AG04450 (cell line): ENCODE measurements at regions not wholly inside any gene's neighbourhood (a gene's known extent, or its start where the extent isn't known, plus 50 kb on each side); places are given as distances from the start of the nearest gene placed in this dataset.

Source experiments
- CTCF ChIA-PET: fragments of 300-600, 350-600 bp; formaldehyde crosslinking; extraction: SDS; loops from one replicate; lab custom pipeline; 2022; ENCODE audit warnings: antibody characterized with exemption, inconsistent platforms; lab: Charles Lee
- POLR2A ChIA-PET: fragments of 350-600 bp; formaldehyde crosslinking; extraction: SDS; loops from one replicate; lab custom pipeline; 2021; ENCODE audit warnings: antibody characterized with exemption, inconsistent platforms; lab: Yijun Ruan, JAX
- DNase-seq: peaks from one replicate; pipeline ENCODE4 v3.0.0-alpha.2; 2011; ENCODE audit warnings: low read depth, low spot score
- H3K27ac ChIP-seq: one replicate; pipeline ENCODE4 v1.5.1; 2012; ENCODE audit warnings: low read depth, low read length, control low read depth
- H3K27me3 ChIP-seq: one replicate; pipeline ENCODE4 v1.6.0; 2012; ENCODE audit warnings: low read length; ENCODE audit not compliant: control insufficient read depth, insufficient read depth
- H3K4me3 ChIP-seq: 2 replicates; pipeline ENCODE4 v1.5.1; 2011; ENCODE audit warnings: mild to moderate bottlenecking, low read depth, low read length, control low read depth
- H3K9me3 ChIP-seq: 2 replicates; pipeline ENCODE4 v1.5.1; 2012; ENCODE audit warnings: low read length; ENCODE audit not compliant: control insufficient read depth, insufficient read depth
- TF ChIP-seq, protein P1 (sequence below): IDR thresholded peaks from 2 replicates; pipeline ENCODE4 v1.5.1; 2011; ENCODE audit warnings: low read depth, low read length, control low read depth, inconsistent platforms

DNA sequence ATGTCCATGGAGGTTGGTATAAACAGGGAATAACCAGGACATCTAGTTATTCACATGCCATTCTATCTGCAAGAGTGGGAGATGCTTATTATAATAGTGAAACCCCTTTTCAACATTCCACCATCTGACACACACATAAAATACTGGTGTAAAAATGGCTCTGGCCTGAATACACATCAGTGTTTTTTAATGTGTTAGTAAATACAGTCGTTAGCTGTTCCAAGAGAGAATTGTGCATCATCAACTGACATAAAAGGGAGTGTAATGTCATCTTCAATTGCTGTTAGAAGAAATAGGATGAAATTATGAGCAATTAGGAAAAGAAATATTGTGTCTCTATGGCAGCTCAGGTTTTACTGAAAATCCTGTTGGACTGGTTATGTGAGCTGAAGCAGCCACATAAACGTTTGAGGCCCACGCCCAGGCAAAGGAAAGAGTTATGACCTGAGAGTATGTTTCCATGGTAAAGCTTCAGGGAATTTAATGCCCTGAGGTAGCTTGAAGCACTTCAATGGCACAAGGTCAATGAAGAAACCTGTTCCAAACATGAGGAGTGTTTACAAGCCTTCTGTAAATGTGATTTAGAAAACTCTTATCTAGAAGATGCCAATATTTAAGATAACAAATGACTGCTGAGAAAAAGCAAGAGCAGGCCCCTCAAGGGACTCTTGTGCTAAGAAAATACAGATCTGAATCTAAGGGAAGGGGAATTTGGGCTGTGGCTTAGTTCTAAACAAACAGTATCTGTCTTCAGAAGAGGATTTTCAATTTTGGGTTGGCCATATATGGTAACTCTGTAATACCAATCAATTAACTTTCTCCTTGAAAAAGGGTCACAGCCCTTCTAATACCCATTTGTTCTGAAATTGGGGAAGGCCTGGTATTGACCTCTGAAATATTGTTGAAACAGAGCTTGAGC is 384.3 kb downstream of the SEC16B start:
- CTCF ChIA-PET: no interaction called here
- Histone ChIP-seq H3K4me3 (no peak overlapping the region), H3K27me3 (no peaks in the 10 kb centered on the region), H3K9me3 (no peaks in the 10 kb centered on the region), H3K27ac (no peak overlapping the region)
- DNase-seq: no peak
- TF ChIP-seq, protein P1, sequence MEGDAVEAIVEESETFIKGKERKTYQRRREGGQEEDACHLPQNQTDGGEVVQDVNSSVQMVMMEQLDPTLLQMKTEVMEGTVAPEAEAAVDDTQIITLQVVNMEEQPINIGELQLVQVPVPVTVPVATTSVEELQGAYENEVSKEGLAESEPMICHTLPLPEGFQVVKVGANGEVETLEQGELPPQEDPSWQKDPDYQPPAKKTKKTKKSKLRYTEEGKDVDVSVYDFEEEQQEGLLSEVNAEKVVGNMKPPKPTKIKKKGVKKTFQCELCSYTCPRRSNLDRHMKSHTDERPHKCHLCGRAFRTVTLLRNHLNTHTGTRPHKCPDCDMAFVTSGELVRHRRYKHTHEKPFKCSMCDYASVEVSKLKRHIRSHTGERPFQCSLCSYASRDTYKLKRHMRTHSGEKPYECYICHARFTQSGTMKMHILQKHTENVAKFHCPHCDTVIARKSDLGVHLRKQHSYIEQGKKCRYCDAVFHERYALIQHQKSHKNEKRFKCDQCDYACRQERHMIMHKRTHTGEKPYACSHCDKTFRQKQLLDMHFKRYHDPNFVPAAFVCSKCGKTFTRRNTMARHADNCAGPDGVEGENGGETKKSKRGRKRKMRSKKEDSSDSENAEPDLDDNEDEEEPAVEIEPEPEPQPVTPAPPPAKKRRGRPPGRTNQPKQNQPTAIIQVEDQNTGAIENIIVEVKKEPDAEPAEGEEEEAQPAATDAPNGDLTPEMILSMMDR: no peak
- POLR2A ChIA-PET: no interaction called here

DNA sequence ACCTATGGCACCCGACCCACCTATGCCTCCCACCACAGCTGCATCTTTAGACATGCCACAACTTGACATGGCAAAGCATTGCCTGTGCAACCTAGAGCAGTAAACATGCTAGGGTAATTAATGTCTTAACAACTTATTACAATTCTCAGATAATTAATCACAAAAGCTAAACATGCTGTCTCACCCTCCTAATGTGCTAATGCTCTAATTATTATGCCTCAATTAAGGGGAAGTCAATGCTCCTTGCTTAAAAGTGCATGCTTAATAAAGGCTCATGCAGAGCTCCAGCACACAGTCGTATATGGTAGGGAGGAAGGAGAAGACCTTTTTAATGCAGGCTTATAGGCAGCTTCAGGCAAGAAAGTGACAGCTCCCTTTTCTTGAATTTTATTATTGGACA is 396.0 kb downstream of the SEC16B start:
- DNase-seq: no peak
- TF ChIP-seq, protein P1: no peak
- Histone ChIP-seq H3K27ac (no peak overlapping the region), H3K4me3 (no peak overlapping the region), H3K9me3 (no peaks in the 10 kb centered on the region), H3K27me3 (no peaks in the 10 kb centered on the region)
- CTCF ChIA-PET: no interaction called here
- POLR2A ChIA-PET: no interaction called here

DNA sequence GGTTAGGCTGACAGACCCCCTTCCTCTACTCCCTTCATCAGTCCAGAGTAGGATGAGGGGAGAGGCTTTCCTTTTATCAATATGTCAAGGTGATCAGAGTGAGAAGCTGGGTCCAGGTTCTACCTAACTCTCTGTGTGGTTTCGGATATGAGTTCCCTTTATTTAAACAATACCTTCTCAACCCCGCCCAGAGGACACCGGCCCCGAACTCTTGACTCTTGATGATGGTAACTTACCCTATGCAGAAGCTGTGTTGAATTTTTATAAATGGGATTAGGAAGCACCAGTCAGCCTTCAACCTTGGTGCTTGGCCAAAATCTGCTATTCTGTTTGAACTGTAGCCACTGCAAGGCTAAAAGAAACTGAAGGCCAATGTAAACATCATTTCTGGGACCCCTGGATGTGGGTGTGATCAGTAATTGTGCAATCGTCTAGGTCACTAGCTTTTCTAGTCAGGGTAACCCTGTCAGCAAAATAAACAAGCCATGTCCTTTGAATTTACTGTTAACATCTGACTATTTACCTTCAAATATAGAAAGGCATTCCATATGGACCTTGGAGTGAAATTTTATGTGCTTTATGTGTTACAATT is 398.3 kb downstream of the SEC16B start:
- TF ChIP-seq, protein P1: no peak
- no peaks in the 10 kb centered on the region for H3K9me3 ChIP-seq
- H3K4me3 ChIP-seq: no peak overlapping the region
- H3K27ac ChIP-seq: no peak overlapping the region
- ChIA-PET POLR2A (no interaction called here), CTCF (interaction anchor here (1.3 kb wide), 1 partner anchor 374 kb away, joined by 3 read pairs; no protein-coding TSS in a partner anchor)
- DNase-seq: no peak
- H3K27me3 ChIP-seq: no peaks in the 10 kb centered on the region

DNA sequence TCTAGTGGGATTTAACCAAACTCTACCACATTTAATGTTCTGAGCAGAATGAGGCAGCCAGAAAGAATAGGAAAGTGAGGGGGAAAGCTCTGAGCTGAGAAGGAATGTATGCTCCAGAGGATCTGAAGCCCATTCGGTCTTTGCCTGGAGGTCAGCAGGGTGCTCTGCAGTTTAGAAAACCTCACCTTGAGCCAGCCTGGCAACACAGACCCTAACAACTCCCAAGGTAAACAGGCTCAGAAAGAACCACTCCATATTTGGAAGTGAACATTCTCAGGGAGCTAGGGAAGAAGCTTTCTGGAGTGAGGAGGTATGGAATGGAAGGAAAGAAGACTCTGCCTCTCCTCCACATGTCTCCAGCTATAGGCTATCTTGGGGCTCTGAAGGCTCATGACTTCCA is 398.8 kb downstream of the SEC16B start:
- DNase-seq: no peak
- Histone ChIP-seq H3K9me3 (no peaks in the 10 kb centered on the region), H3K27me3 (no peaks in the 10 kb centered on the region), H3K4me3 (no peak overlapping the region), H3K27ac (no peak overlapping the region)
- POLR2A ChIA-PET: no interaction called here
- TF ChIP-seq, protein P1: no peak
- CTCF ChIA-PET: interaction anchor here (1.3 kb wide), 1 partner anchor 374 kb away, joined by 3 read pairs; no protein-coding TSS in a partner anchor

DNA sequence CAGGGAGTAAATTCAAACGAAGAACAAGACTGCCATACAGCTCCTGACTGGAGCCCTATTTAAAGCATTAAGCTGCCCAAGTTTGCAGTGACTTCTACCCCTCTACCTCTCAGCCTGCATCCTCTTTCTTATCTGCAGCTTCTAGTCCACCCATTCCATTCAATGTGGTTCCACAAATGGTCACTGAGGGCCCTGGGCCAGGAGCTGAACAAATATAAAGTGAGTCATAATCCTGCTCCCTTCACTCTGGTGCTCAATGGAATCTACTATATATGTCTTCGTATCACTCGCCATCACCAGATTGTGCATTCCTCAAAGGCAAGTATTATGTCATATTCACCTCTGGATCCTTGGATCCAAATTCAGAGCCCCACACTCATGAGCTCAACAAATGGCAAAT is 398.7 kb downstream of the BRINP2 start:
- POLR2A ChIA-PET: no interaction called here

More for the DNA sequence above, 398.7 kb downstream of the BRINP2 start:
- TF ChIP-seq, protein P1: no peak
- no peak overlapping the region for H3K27ac ChIP-seq
- no peaks in the 10 kb centered on the region for H3K9me3 ChIP-seq
- H3K4me3 ChIP-seq: no peak overlapping the region
- no peak for DNase-seq
- no peaks in the 10 kb centered on the region for H3K27me3 ChIP-seq
- CTCF ChIA-PET: interaction anchor here (2.2 kb wide), 1 partner anchor 377 kb away, joined by 6 read pairs; no protein-coding TSS in a partner anchor
